A673 (cell line): ENCODE measurements at regions not wholly inside any gene's neighbourhood (a gene's known extent, or its start where the extent isn't known, plus 50 kb on each side); places are given as distances from the start of the nearest gene placed in this dataset.

Experiments
- BruUV-seq: library from RNA; stranded (reverse); fragments of 400-500 nt; replicated peaks from 2 replicates; lab custom pipeline; 2021; lab: Mats Ljungman, UMichigan
- CTCF ChIA-PET: fragments of 300-600 bp; sonication (Branson Sonifier 250); formaldehyde crosslinking; loops from one replicate; lab custom pipeline; 2022; ENCODE audit warnings: antibody characterized with exemption; lab: Charles Lee
- POLR2A ChIA-PET: fragments of 300-600 bp; sonication (Branson Sonifier 250); formaldehyde crosslinking; loops from one replicate; lab custom pipeline; 2022; ENCODE audit warnings: antibody characterized with exemption; ENCODE audit not compliant: low non-redundant PET; lab: Charles Lee
- DNase-seq: peaks from one replicate; pipeline ENCODE4 v3.0.0-alpha.2; 2015; ENCODE audit warnings: low spot score
- H3K27ac ChIP-seq: fragments of 200-600 bp; sonication (generic); 2 replicates; pipeline ENCODE4 v1.5.1; 2016; ENCODE audit warnings: mixed run types, low read depth, mild to moderate bottlenecking, mixed read lengths, antibody characterized with exemption, low read length; ENCODE audit not compliant: poor library complexity, severe bottlenecking
- H3K27me3 ChIP-seq: fragments of 200-600 bp; sonication (generic); replicated peaks from 2 replicates; pipeline ENCODE4 v1.6.1; 2017; ENCODE audit warnings: mixed run types, low read depth, mild to moderate bottlenecking, mixed read lengths, antibody characterized with exemption, low read length; ENCODE audit not compliant: insufficient read depth, poor library complexity
- H3K36me3 ChIP-seq: fragments of 200-600 bp; sonication (generic); 2 replicates; pipeline ENCODE4 v1.6.1; 2016; ENCODE audit warnings: mixed run types, mild to moderate bottlenecking, mixed read lengths, antibody characterized with exemption, low read length; ENCODE audit not compliant: insufficient read depth, poor library complexity, severe bottlenecking
- H3K4me1 ChIP-seq: fragments of 200-600 bp; sonication (generic); 2 replicates; pipeline ENCODE4 v1.6.1; 2017; ENCODE audit warnings: mixed run types, mild to moderate bottlenecking, mixed read lengths, antibody characterized with exemption, low read length; ENCODE audit not compliant: insufficient read depth, poor library complexity, severe bottlenecking
- H3K4me3 ChIP-seq: fragments of 200-600 bp; sonication (generic); 2 replicates; pipeline ENCODE4 v1.5.1; 2016; ENCODE audit warnings: low read depth, mixed run types, mild to moderate bottlenecking, mixed read lengths, low read length; ENCODE audit not compliant: poor library complexity, severe bottlenecking
- H3K9me3 ChIP-seq: fragments of 200-600 bp; sonication (generic); 2 replicates; pipeline ENCODE4 v1.6.1; 2016; ENCODE audit warnings: mixed run types, low read depth, mild to moderate bottlenecking, mixed read lengths, antibody characterized with exemption, low read length; ENCODE audit not compliant: poor library complexity, severe bottlenecking
- CTCF ChIP-seq: fragments of 300-800, 200-600 bp; sonication (generic); conservative IDR thresholded peaks from 2 replicates; pipeline ENCODE4 v1.5.1; 2017; ENCODE audit warnings: low read depth, mild to moderate bottlenecking, antibody characterized with exemption, low read length, moderate library complexity, mixed read lengths
- EZH2 ChIP-seq: fragments of 200-600 bp; sonication (generic); IDR thresholded peaks from 2 replicates; pipeline ENCODE4 v1.6.1; 2017; ENCODE audit warnings: borderline replicate concordance, low read depth, mild to moderate bottlenecking, mixed read lengths, antibody characterized with exemption, low read length; ENCODE audit not compliant: poor library complexity, severe bottlenecking
- intact Hi-C: fragments of 100-400 bp; cut with micrococcal nuclease; formaldehyde crosslinking; loops from one replicate; pipeline ENCODE4 v1.10.0; 2022; ENCODE audit not compliant: unreplicated experiment

DNA sequence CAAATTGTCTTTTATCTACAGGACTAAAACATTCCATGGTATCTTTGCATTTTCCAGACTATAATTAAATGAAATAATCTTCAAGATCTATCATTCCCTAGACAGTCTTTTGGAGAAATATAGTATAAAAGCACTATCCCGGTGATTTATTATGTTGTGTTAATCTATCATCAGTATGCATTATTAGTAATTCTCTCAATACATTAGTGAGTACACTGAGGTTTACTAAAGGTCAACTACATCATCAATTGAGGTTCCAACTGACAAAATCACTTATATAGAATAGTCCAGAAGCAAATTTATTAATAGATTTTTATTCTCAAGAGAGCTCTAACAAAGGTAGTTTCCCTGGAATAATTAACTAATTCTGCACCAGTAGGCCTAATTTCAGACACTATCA lies 169.6 kb downstream of the KCNA4 start:
- BruUV-seq: no TSS peak
- Histone ChIP-seq H3K27ac (no peak overlapping the region), H3K4me3 (no peak overlapping the region), H3K27me3 (no peaks in the 10 kb centered on the region), H3K4me1 (no peaks in the 10 kb centered on the region), H3K9me3 (peaks cover 35% of the 10 kb centered on the region), H3K36me3 (no peaks in the 10 kb centered on the region)
- no peak for TF ChIP-seq EZH2
- no peak for TF ChIP-seq CTCF
- no peak for DNase-seq
- ChIA-PET CTCF (no interaction called here), POLR2A (no interaction called here)
- intact Hi-C loops: no loop called here

- no peak for DNase-seq
- POLR2A ChIA-PET: no interaction called here
- H3K4me1 ChIP-seq: no peaks in the 10 kb centered on the region
- CTCF ChIA-PET: no interaction called here
- TF ChIP-seq EZH2 (no peak), CTCF (no peak)
- no peak overlapping the region for H3K27ac ChIP-seq
- no TSS peak for BruUV-seq
- no peaks in the 10 kb centered on the region for H3K27me3 ChIP-seq
- no peak overlapping the region for H3K4me3 ChIP-seq
- peaks cover 31% of the 10 kb centered on the region for H3K9me3 ChIP-seq
- intact Hi-C loops: no loop called here
- no peaks in the 10 kb centered on the region for H3K36me3 ChIP-seq
These were observed 172.0 kb downstream of the KCNA4 start for GRCh38 chr11:29844701-29845379.

- POLR2A ChIA-PET: interaction anchor here (0.7 kb wide), 1 partner anchor 30 kb away, joined by 7 read pairs; no protein-coding TSS in a partner anchor
- BruUV-seq: no TSS peak
- Histone ChIP-seq H3K36me3 (no peaks in the 10 kb centered on the region), H3K4me3 (no peak overlapping the region), H3K4me1 (no peaks in the 10 kb centered on the region), H3K9me3 (peaks cover 31% of the 10 kb centered on the region), H3K27me3 (no peaks in the 10 kb centered on the region), H3K27ac (no peak overlapping the region)
- DNase-seq: no peak
- TF ChIP-seq CTCF (no peak), EZH2 (no peak)
- CTCF ChIA-PET: no interaction called here
- intact Hi-C loops: no loop called here
These were observed 172.8 kb downstream of the KCNA4 start for GRCh38 chr11:29844031-29844430.
